ENCODE measurements at regions not wholly inside any gene's neighbourhood (a gene's known extent, or its start where the extent isn't known, plus 50 kb on each side); places are given as distances from the start of the nearest gene placed in this dataset.

- no peak for TF ChIP-seq CSDC2 (CRISPR knock-in tag; IDR thresholded peaks at IDR 0.05)
Measured at GRCh38 chr2:101617188-101617587, 80.3 kb upstream of the MAP4K4 start (continued).

- TF ChIP-seq PPARA (CRISPR knock-in tag; IDR thresholded peaks at IDR 0.05; ENCODE audit: borderline replicate concordance) (no peak), TOX (CRISPR knock-in tag; IDR thresholded peaks at IDR 0.05; ENCODE audit: borderline replicate concordance) (no peak), RARB (CRISPR knock-in tag; IDR thresholded peaks at IDR 0.05) (no peak), PATZ1 (CRISPR knock-in tag; IDR thresholded peaks at IDR 0.05; ENCODE audit: borderline replicate concordance) (no peak), ZNF70 (CRISPR knock-in tag; IDR thresholded peaks at IDR 0.05) (no peak), BACH2 (CRISPR knock-in tag; IDR thresholded peaks at IDR 0.05; ENCODE audit: borderline replicate concordance) (no peak), ISL1 (CRISPR knock-in tag; IDR thresholded peaks at IDR 0.05) (no peak), ZNF8 (CRISPR knock-in tag; IDR thresholded peaks at IDR 0.05) (no peak), ARNTL (CRISPR knock-in tag; IDR thresholded peaks at IDR 0.05; ENCODE audit: borderline replicate concordance, low read depth) (no peak), CSRNP3 (CRISPR knock-in tag; IDR thresholded peaks at IDR 0.05) (no peak), ZFP30 (CRISPR knock-in tag; IDR thresholded peaks at IDR 0.05) (no peak), GLIS3 (CRISPR knock-in tag; IDR thresholded peaks at IDR 0.05) (no peak), ZNF565 (CRISPR knock-in tag; conservative IDR thresholded peaks at IDR 0.05; ENCODE audit: low read depth) (no peak), CSDC2 (CRISPR knock-in tag; IDR thresholded peaks at IDR 0.05) (no peak)
- TF ChIP-seq, protein P1, sequence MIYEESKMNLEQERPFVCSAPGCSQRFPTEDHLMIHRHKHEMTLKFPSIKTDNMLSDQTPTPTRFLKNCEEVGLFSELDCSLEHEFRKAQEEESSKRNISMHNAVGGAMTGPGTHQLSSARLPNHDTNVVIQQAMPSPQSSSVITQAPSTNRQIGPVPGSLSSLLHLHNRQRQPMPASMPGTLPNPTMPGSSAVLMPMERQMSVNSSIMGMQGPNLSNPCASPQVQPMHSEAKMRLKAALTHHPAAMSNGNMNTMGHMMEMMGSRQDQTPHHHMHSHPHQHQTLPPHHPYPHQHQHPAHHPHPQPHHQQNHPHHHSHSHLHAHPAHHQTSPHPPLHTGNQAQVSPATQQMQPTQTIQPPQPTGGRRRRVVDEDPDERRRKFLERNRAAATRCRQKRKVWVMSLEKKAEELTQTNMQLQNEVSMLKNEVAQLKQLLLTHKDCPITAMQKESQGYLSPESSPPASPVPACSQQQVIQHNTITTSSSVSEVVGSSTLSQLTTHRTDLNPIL (CRISPR knock-in tag; IDR thresholded peaks at IDR 0.05; ENCODE audit: low read depth), result no peak
- TF ChIP-seq, protein P2, sequence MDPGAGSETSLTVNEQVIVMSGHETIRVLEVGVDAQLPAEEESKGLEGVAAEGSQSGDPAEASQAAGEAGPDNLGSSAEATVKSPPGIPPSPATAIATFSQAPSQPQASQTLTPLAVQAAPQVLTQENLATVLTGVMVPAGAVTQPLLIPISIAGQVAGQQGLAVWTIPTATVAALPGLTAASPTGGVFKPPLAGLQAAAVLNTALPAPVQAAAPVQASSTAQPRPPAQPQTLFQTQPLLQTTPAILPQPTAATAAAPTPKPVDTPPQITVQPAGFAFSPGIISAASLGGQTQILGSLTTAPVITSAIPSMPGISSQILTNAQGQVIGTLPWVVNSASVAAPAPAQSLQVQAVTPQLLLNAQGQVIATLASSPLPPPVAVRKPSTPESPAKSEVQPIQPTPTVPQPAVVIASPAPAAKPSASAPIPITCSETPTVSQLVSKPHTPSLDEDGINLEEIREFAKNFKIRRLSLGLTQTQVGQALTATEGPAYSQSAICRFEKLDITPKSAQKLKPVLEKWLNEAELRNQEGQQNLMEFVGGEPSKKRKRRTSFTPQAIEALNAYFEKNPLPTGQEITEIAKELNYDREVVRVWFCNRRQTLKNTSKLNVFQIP (CRISPR knock-in tag; IDR thresholded peaks at IDR 0.05; ENCODE audit: borderline replicate concordance, low read depth), result no peak
- TF ChIP-seq, protein P3, sequence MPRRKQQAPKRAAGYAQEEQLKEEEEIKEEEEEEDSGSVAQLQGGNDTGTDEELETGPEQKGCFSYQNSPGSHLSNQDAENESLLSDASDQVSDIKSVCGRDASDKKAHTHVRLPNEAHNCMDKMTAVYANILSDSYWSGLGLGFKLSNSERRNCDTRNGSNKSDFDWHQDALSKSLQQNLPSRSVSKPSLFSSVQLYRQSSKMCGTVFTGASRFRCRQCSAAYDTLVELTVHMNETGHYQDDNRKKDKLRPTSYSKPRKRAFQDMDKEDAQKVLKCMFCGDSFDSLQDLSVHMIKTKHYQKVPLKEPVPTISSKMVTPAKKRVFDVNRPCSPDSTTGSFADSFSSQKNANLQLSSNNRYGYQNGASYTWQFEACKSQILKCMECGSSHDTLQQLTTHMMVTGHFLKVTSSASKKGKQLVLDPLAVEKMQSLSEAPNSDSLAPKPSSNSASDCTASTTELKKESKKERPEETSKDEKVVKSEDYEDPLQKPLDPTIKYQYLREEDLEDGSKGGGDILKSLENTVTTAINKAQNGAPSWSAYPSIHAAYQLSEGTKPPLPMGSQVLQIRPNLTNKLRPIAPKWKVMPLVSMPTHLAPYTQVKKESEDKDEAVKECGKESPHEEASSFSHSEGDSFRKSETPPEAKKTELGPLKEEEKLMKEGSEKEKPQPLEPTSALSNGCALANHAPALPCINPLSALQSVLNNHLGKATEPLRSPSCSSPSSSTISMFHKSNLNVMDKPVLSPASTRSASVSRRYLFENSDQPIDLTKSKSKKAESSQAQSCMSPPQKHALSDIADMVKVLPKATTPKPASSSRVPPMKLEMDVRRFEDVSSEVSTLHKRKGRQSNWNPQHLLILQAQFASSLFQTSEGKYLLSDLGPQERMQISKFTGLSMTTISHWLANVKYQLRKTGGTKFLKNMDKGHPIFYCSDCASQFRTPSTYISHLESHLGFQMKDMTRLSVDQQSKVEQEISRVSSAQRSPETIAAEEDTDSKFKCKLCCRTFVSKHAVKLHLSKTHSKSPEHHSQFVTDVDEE (CRISPR knock-in tag; IDR thresholded peaks at IDR 0.05), result no peak
- no peak for ATAC-seq
Measured at GRCh38 chr2:101614127-101614759, 83.3 kb upstream of the MAP4K4 start.

DNA sequence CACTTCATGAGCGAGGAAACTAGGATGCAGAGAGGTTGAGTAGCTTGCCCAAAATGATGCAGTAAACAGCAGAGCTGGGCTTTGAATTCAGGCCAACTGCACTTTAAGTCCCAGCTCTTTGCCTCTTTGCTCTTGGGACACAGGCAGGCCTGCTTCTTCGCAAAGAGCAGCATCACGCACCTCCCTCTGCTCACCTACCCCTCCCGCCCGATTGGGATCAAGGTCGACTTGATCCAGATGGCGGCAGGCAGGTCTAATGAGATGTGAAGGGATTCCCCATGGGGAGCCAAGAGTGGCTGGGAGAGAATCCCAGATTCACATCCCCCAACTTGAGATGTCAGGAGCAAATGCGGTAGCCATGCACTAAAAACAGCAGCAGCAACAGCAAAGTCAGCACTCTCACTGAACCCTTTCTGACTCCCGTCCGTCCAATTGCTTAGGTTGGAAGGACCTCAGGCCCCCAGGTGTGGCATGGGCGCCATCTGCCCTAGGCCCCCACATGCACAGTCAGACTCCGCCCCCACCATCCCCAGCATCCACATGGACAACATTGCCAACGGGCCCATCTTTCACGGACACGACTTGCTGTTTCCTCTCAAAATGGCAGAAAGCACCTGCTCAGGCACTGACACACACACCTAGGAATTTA, 84.3 kb upstream of the MAP4K4 start:
- no peak for TF ChIP-seq TCF4 (CRISPR knock-in tag; IDR thresholded peaks at IDR 0.05; ENCODE audit: borderline replicate concordance)
- no peak for ATAC-seq

DNA sequence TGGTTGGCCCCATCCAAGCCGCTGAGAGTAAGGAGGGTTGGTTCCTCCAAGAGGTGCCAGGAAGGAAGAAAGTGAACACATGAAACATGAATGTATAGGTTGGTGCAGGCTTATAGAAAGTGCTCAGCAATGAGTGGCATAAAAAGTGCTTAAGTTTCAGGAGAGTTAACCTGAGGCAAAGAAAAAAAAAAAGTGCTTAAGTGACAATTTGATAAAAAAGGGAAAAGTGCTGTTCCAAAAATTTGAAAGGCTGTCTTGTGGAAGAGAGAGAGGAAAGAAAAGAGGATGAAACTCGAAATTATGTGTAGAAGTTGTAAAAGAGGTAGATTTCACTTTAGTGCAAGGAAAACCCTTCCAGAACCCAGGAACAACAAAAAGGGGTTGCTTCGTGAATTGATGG, 85.5 kb upstream of the MAP4K4 start:
- ATAC-seq, result no peak
- TF ChIP-seq TCF4 (CRISPR knock-in tag; IDR thresholded peaks at IDR 0.05; ENCODE audit: borderline replicate concordance), result no peak
